WERI-Rb-1 (cell line): ENCODE measurements at regions not wholly inside any gene's neighbourhood (a gene's known extent, or its start where the extent isn't known, plus 50 kb on each side); places are given as distances from the start of the nearest gene placed in this dataset.
A peak's percentile ranks its signal among the peaks of the same experiment; 100 is the strongest.
"Not testable (repeated sequence)": the region's sequence is repeated elsewhere in the genome, so short reads cannot be mapped to it uniquely, and the experiment has no call there.

ENCODE experiments used
- DNase-seq: peaks from one replicate; pipeline ENCODE4 v3.0.0-alpha.2; 2020
- H3K27ac ChIP-seq: fragments of 250-450 bp; sonication (Bioruptor Pico); 2 replicates; pipeline ENCODE4 v1.5.1; 2020; ENCODE audit warnings: mild to moderate bottlenecking, moderate library complexity
- H3K27me3 ChIP-seq: fragments of 250-450 bp; sonication (Bioruptor Pico); 2 replicates; pipeline ENCODE4 v1.5.1; 2021; ENCODE audit warnings: mild to moderate bottlenecking, low read depth, moderate library complexity; ENCODE audit not compliant: insufficient read depth, severe bottlenecking
- H3K36me3 ChIP-seq: fragments of 250-450 bp; sonication (Bioruptor Pico); 2 replicates; pipeline ENCODE4 v1.5.1; 2020; ENCODE audit warnings: mild to moderate bottlenecking, moderate library complexity
- H3K4me3 ChIP-seq: 2 replicates; pipeline ENCODE4 v1.5.1; 2011; ENCODE audit warnings: low read depth, mild to moderate bottlenecking, control low read depth, low read length
- H3K9me3 ChIP-seq: fragments of 250-450 bp; sonication (Bioruptor Pico); 2 replicates; pipeline ENCODE4 v1.5.1; 2021; ENCODE audit warnings: mild to moderate bottlenecking, moderate library complexity; ENCODE audit not compliant: severe bottlenecking
- TF ChIP-seq, protein P1 (sequence below): IDR thresholded peaks from 2 replicates; pipeline ENCODE4 v1.5.1; 2011; ENCODE audit warnings: low read depth, mild to moderate bottlenecking, control low read depth, inconsistent platforms, low read length

DNA sequence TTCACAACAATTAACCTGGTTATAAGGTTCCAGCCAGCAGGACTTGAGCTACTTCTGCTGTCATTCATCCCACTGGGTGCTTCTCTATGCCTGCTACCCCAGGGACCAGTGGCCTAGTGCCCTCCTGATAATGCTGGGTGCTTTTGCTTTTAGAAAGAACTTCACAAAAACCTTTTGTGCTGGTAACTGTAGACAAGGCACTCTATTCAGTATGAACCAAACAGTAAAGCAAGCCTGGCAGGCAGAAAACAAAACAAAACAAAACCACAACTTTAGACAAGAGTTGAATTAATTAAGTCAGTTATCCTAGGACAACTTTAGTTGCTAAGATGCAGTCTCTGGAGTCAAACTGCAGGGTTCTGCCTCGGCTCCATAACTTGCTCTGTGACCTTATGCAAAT, 61.9 kb upstream of the ADGRL2 start:
- TF ChIP-seq, protein P1, sequence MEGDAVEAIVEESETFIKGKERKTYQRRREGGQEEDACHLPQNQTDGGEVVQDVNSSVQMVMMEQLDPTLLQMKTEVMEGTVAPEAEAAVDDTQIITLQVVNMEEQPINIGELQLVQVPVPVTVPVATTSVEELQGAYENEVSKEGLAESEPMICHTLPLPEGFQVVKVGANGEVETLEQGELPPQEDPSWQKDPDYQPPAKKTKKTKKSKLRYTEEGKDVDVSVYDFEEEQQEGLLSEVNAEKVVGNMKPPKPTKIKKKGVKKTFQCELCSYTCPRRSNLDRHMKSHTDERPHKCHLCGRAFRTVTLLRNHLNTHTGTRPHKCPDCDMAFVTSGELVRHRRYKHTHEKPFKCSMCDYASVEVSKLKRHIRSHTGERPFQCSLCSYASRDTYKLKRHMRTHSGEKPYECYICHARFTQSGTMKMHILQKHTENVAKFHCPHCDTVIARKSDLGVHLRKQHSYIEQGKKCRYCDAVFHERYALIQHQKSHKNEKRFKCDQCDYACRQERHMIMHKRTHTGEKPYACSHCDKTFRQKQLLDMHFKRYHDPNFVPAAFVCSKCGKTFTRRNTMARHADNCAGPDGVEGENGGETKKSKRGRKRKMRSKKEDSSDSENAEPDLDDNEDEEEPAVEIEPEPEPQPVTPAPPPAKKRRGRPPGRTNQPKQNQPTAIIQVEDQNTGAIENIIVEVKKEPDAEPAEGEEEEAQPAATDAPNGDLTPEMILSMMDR = no peak
- Histone ChIP-seq H3K27ac (no peak overlapping the region), H3K4me3 (no peak overlapping the region), H3K36me3 (no peaks in the 10 kb centered on the region), H3K9me3 (no peaks in the 10 kb centered on the region), H3K27me3 (no peaks in the 10 kb centered on the region)
- no peak for DNase-seq

DNA sequence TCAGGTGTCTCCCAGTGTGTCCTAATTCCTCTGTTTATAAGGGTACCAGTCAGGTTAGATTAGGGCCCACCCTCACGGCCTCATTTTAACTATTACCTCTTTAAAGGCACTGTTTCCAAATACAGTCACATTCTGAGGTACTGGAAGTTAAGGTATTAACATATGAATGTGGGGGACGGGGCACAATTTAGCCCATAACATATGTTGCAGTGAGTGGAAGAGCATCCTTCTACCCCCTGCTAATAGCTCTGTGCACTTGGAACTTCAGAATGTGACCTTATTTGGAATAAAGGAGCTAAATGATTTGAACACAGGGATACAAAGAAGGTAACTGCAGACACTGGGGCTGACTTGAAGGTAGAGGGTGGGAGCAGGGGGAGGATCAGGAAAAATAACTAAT, 67.3 kb upstream of the ADGRL2 start:
- no peak for DNase-seq
- TF ChIP-seq, protein P1 = no peak
- H3K36me3 ChIP-seq = no peaks in the 10 kb centered on the region

DNA sequence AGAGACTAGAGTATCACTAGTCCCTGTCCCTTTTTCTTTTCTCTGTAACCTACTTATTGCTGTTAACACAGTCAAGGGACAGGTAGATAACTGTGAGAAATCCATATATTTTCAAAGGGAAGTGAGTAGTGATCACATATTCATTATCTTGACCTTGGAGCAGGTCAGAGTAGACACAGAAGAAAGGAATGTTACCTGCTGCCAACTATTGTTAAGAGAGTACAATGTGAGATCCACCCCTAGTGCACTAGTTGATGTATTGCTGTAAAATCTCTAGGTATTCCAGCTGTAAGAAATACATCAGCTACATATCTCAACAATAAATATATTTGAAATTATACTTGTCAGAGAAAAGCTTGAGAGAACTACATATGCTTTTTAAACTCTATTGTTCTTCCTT, 68.7 kb upstream of the ADGRL2 start:
- no peak overlapping the region for H3K27ac ChIP-seq
- H3K36me3 ChIP-seq = no peaks in the 10 kb centered on the region
- H3K4me3 ChIP-seq = no peak overlapping the region
- TF ChIP-seq, protein P1 = no peak
- no peaks in the 10 kb centered on the region for H3K27me3 ChIP-seq
- no peaks in the 10 kb centered on the region for H3K9me3 ChIP-seq
- no peak for DNase-seq

More for the DNA sequence above, 67.3 kb upstream of the ADGRL2 start:
- Histone ChIP-seq H3K9me3 (no peaks in the 10 kb centered on the region), H3K27me3 (no peaks in the 10 kb centered on the region), H3K27ac (no peak overlapping the region), H3K4me3 (no peak overlapping the region)

DNA sequence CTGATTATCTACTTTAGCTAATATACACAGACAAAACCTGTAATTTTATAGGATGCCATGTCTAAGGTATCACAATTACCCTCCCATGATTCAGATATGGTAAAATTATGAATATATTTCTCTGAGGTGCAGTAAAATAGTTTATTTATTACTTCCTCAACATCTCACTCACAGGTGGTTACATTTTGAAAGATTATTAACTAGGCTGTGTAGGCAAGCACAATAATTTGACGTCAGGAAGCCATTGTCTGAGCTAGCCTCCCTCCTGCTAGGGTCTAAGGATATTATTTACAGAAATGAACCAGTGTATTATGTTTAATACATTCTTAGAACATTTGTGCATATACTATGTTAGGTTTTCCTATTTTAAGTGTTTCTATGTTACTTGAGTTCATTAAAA, 69.9 kb upstream of the ADGRL2 start:
- Histone ChIP-seq H3K27me3 (no peaks in the 10 kb centered on the region), H3K27ac (no peak overlapping the region), H3K9me3 (no peaks in the 10 kb centered on the region), H3K4me3 (no peak overlapping the region), H3K36me3 (no peaks in the 10 kb centered on the region)
- TF ChIP-seq, protein P1 = no peak
- no peak for DNase-seq

DNA sequence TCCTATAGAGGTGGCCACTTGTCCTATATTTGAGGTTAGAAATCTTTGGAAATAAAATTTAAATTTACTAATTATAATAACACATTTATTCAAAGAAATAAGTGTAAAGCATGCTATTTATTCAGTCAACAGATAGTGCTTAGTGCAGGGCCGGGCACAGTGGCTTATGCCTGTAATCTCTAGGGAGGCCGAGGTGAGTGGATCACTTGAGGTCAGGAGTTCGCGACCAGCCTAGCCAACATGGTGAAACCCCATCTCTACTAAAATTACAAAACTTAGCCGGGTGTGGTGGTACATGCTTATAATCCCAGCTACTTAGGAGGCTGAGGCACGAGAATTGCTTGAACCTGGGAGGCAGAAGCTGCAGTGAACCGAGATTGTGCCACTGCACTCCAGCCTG, 70.4 kb upstream of the ADGRL2 start:
- not testable (repeated sequence) for H3K4me3 ChIP-seq, H3K9me3 ChIP-seq, H3K36me3 ChIP-seq, H3K27me3 ChIP-seq
- H3K27ac ChIP-seq = peak overlapping the region; percentile 54; the same call in 1 of the 2 replicates
- DNase-seq = peak; percentile 67

DNA sequence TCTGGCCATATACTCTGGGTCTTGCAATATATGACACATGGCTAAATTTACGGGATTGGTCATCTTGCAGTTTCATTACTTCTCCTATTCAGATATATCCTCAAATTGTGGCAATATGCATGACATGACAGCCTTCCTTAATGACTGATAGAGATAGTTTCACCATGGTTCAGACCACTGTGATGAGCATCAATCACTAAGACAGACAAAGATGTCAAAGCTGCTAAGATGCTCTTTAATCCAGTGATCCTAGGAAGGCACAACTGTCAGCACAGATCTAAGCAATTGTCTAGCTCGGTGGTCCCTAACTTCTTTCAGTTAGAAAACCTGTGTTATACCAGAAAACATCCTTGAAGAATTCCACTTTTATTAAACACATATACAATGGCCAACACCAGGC, 70.9 kb upstream of the ADGRL2 start:
- Histone ChIP-seq H3K27ac (peak overlapping the region; percentile 54; the same call in 1 of the 2 replicates), H3K27me3 (no peaks in the 10 kb centered on the region), H3K9me3 (no peaks in the 10 kb centered on the region), H3K4me3 (no peak overlapping the region), H3K36me3 (no peaks in the 10 kb centered on the region)
- no peak for DNase-seq
- TF ChIP-seq, protein P1 = no peak
